GM12872 (cell line): ENCODE measurements at regions not wholly inside any gene's neighbourhood (a gene's known extent, or its start where the extent isn't known, plus 50 kb on each side); places are given as distances from the start of the nearest gene placed in this dataset.

ENCODE experiments used
- TF ChIP-seq, protein P1 (sequence below): IDR thresholded peaks from 3 replicates; pipeline ENCODE4 v1.5.1; 2011; ENCODE audit warnings: low read depth, mild to moderate bottlenecking, low read length, moderate library complexity; ENCODE audit not compliant: insufficient read depth

DNA sequence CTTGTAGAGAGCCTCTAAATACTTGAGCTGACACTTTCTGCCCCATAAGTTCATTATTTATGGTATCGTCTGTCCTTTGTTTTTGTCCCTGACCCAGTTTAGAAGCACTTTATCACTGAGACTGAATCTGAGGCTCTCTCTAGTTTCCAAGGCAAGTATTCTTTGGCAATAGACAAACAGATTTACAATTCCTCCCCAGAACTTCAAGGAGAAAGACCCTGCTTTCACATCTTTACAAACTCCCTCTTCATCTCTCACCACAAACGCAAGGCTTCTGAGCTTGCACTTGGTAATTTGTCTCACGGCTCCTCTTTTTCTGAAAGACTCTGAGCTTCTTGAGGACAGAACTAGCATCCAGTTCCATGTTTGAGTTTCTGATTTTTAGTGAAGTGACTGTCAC is 49.8 kb upstream of the PARP11 start:
- TF ChIP-seq, protein P1, sequence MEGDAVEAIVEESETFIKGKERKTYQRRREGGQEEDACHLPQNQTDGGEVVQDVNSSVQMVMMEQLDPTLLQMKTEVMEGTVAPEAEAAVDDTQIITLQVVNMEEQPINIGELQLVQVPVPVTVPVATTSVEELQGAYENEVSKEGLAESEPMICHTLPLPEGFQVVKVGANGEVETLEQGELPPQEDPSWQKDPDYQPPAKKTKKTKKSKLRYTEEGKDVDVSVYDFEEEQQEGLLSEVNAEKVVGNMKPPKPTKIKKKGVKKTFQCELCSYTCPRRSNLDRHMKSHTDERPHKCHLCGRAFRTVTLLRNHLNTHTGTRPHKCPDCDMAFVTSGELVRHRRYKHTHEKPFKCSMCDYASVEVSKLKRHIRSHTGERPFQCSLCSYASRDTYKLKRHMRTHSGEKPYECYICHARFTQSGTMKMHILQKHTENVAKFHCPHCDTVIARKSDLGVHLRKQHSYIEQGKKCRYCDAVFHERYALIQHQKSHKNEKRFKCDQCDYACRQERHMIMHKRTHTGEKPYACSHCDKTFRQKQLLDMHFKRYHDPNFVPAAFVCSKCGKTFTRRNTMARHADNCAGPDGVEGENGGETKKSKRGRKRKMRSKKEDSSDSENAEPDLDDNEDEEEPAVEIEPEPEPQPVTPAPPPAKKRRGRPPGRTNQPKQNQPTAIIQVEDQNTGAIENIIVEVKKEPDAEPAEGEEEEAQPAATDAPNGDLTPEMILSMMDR = no peak
